ENCODE measurements at regions not wholly inside any gene's neighbourhood (a gene's known extent, or its start where the extent isn't known, plus 50 kb on each side); places are given as distances from the start of the nearest gene placed in this dataset.
A peak's percentile ranks its signal among the peaks of the same experiment; 100 is the strongest.
"Not testable (repeated sequence)": the region's sequence is repeated elsewhere in the genome, so short reads cannot be mapped to it uniquely, and the experiment has no call there.

DNA sequence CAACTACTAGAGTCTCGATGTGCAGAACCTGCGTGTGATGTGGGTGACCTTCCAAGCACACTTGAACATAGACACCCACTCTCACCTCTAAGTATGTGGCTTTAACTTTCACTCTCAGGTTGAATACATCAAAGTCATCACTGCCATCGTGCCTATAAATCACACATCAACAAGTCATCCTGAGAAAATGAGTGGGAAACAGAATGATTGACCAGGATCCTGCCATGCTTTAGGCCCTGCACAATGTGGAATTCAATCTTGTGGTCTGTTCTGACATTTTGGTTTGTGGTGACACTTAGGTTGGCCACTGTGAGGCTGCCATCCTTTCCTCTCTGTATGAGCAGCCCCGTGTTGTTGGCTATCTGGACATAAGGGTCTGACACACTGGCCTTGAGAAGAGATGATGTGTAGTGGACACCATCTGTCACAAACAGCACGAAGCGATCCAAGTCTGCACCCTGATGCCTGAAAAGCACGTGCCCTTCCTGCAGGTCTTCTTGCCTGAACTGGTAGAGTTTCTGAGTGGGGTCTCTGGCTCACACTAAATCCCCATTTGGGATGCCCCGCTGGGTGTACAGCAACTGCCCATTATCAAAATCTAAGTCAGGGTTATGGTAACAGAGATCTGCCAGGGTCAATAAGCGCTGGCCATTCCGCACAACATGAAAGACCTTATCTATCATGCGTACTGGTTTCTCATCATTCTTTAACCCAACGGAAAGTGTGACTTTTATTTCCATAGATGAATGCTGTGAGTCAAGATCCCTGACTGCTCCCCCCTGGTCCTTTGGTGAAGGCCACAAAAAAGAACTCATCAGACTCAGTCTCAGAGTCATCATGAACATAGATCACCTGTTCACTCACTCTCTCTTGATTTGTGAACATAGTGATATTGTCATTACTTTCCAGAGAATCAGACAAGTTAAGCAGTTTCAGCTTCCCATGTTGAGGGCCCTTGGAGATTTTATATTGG is 116.6 kb downstream of the ESM1 start:
- no peak for DNase-seq (ENCODE audit: low read depth)
- TF ChIP-seq, protein P1, sequence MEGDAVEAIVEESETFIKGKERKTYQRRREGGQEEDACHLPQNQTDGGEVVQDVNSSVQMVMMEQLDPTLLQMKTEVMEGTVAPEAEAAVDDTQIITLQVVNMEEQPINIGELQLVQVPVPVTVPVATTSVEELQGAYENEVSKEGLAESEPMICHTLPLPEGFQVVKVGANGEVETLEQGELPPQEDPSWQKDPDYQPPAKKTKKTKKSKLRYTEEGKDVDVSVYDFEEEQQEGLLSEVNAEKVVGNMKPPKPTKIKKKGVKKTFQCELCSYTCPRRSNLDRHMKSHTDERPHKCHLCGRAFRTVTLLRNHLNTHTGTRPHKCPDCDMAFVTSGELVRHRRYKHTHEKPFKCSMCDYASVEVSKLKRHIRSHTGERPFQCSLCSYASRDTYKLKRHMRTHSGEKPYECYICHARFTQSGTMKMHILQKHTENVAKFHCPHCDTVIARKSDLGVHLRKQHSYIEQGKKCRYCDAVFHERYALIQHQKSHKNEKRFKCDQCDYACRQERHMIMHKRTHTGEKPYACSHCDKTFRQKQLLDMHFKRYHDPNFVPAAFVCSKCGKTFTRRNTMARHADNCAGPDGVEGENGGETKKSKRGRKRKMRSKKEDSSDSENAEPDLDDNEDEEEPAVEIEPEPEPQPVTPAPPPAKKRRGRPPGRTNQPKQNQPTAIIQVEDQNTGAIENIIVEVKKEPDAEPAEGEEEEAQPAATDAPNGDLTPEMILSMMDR (conservative IDR thresholded peaks at IDR 0.05; ENCODE audit: low read depth, low read length): no peak
- no peak overlapping the region for H3K4me3 ChIP-seq (ENCODE audit: low read depth, low read length)

DNA sequence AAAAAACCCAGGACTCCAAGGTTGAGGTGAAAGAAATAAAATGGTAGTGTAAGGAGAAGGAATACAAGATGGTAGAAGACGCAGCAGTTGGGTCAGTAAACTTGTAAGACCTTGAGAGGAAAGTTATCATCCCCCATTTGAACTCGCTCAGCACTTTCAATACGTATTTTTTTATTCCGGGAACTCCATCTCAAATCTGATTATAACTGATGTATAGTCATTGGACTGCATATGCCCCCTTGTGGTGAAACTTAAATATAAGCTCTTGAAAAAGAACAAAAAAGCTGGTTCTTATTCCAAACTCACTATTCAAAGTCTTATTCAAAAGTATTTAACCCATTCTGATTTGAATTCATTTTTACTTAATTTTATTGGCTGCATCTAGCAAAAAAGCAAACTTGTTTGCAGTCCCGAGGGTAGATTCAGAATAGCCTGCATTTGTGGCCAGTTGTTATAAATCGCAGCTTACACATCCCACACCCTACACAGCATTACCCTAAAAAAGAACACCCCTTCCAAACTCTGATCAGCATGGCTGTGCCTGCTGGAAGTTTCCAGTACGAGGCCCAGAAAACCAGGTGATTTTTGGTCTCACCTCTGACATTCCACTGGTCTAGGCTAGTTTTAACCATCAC is 118.0 kb downstream of the ESM1 start:
- TF ChIP-seq, protein P1 (conservative IDR thresholded peaks at IDR 0.05; ENCODE audit: low read depth, low read length): peak; percentile 56
- no peak overlapping the region for H3K4me3 ChIP-seq (ENCODE audit: low read depth, low read length)
- peak; percentile 83 for DNase-seq (ENCODE audit: low read depth)

DNA sequence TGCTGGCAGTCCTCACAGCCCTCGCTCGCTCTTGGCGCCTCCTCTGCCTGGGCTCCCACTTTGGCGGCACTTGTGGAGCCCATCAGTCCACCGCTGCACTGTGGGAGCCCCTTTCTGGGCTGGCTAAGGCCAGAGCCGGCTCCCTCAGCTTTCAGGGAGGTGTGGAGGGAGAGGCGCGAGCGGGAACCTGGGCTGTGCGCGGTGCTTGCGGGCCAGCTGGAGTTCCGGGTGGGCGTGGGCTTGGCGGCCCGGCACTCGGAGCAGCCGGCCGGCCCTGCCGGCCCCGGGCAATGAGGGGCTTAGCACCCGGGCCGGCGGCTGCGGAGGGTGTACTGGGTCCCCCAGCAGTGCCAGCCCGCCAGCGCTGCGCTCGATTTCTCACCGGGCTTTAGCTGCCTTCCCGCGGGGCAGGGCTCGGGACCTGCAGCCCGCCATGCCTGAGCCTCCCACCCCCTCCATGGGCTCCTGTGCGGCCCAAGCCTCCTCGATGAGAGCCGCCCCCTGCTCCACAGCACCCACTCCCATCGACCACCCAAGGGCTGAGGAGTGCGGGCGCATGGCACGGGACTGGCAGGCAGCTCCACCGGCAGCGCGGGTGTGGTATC is 120.4 kb downstream of the ESM1 start:
- not testable (repeated sequence) for DNase-seq (ENCODE audit: low read depth); H3K4me3 ChIP-seq (ENCODE audit: low read depth, low read length)

DNA sequence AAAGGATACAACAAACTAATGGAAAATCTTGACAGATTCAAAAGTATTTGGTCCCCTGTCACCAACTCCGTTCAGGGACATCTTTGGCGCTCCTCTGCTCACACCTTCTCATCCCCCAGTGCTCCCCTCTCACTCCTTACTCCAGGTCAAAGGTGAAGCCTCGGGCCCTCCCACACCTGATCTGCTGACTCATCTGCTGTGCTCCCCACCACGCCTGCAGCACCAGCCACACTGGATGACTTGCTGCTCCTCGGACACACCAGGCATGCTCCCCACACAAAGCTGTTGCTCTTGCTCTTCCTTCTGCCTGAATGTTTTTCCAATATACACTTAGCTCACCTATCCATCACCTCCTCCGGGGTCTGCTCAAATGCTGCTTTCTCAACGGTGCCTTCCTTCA is 123.4 kb downstream of the ESM1 start:
- DNase-seq (ENCODE audit: low read depth): no peak
- no peak overlapping the region for H3K4me3 ChIP-seq (ENCODE audit: low read depth, low read length)
- TF ChIP-seq, protein P1 (conservative IDR thresholded peaks at IDR 0.05; ENCODE audit: low read depth, low read length): no peak

DNA sequence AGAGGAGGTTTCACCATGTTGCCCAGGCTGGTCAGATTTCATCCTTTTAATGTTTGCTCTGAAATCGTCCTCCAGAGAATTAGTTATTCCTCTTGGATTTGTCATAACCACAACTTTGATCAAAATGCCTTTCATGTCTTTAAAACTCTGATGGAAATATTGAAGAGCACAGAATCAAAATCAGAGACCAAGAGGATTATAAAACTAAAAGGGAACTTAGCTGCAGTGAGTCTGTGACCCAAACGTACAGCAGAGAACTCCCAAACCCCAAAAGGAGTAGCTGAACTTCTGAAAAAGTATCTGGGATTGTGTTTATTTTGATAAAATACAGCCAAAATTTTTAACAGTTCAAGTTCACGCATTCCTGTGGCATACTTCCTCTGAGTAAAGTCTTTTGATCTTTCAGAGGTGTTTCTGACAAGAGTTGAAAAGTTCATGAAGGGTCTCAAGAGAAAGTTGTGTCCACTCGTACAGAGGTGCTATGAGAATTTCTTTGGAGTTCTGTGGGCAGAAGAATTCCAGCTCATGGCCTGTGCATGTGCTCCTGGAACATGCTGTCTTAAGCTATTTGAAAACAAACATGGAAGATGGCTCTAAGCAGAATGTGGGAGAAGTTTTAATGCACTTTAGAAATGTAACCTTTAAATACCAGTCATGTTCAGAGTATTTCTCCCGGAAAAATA is 124.0 kb downstream of the ESM1 start:
- DNase-seq (ENCODE audit: low read depth): peak; percentile 67
- TF ChIP-seq, protein P1 (conservative IDR thresholded peaks at IDR 0.05; ENCODE audit: low read depth, low read length): no peak
- no peak overlapping the region for H3K4me3 ChIP-seq (ENCODE audit: low read depth, low read length)

DNA sequence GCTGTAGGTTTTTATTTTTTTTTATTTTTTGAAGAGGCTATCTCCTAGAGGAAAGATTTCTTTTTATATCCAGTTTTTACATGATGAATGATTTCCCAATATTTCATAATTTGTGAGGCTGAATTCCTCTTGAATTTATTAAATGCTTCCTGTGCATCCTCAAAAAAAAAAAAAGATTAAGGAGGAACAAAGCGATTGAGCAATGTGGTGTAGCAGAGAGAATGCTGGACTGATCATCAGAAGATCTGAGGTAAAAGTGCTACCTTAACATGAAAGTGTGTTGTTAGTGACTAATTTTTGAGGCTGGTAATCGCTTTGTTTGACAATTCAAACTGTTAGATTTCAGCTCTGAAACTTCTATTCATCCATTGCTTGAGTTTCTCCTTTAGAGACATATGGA is 125.1 kb downstream of the ESM1 start:
- H3K4me3 ChIP-seq (ENCODE audit: low read depth, low read length): no peak overlapping the region
- TF ChIP-seq, protein P1 (conservative IDR thresholded peaks at IDR 0.05; ENCODE audit: low read depth, low read length): no peak
- DNase-seq (ENCODE audit: low read depth): peak; percentile 74

DNA sequence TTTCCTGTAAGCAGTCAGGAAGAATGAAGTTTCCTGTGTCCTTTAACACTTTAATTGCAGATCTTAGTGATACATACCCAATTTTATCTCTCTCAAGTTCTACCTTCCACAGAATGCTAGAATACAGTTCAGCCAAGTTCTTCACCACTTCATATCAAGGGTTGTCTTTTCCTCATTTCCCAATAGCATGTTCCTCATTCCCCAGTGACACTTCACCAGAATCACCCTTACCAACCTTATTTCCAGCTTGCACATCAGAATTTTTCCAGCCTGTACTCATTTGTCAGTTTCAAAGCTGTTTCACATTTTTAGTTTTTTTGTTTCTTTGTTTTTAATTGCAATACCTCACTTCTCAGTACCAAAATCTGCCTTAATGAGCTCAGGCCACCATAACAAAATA is 126.1 kb downstream of the ESM1 start:
- no peak overlapping the region for H3K4me3 ChIP-seq (ENCODE audit: low read depth, low read length)
- TF ChIP-seq, protein P1 (conservative IDR thresholded peaks at IDR 0.05; ENCODE audit: low read depth, low read length): no peak
- DNase-seq (ENCODE audit: low read depth): no peak

Measured in choroid plexus epithelial cell (primary cell).